CD14-positive monocyte (primary cell): ENCODE measurements at regions not wholly inside any gene's neighbourhood (a gene's known extent, or its start where the extent isn't known, plus 50 kb on each side); places are given as distances from the start of the nearest gene placed in this dataset.
"Not testable (repeated sequence)": the region's sequence is repeated elsewhere in the genome, so short reads cannot be mapped to it uniquely, and the experiment has no call there.

ENCODE experiments used
- DNase-seq, 3 donors: peaks; one replicate each; pipeline ENCODE4 v3.0.0-alpha.2; 2011 to 2022
- H2AFZ ChIP-seq: 2 replicates; pipeline ENCODE4 v1.6.0; 2012; ENCODE audit warnings: mild to moderate bottlenecking, low read depth, low read length, inconsistent platforms; ENCODE audit not compliant: insufficient read depth, poor library complexity, severe bottlenecking
- H3K27ac ChIP-seq, 2 donors: 1 replicate in 1 of 2; 2 replicates in 1 of 2; pipeline ENCODE4 v1.5.1; 2012 to 2013; ENCODE audit warnings: low read length in 2 of 2, control low read depth in 1 of 2, inconsistent platforms in 1 of 2, low read depth in 1 of 2, mild to moderate bottlenecking in 1 of 2
- H3K27me3 ChIP-seq, 2 donors: one replicate each; pipeline versions ENCODE4 v1.6.0 to v1.6.1; 2011 to 2013; ENCODE audit warnings: low read length in 2 of 2; ENCODE audit not compliant: control insufficient read depth in 2 of 2, insufficient read depth in 2 of 2
- H3K36me3 ChIP-seq, 2 donors: replicated peaks in 1 of 2; 1 replicate in 1 of 2; 2 replicates in 1 of 2; pipeline versions ENCODE4 v1.5.1 to v1.6.1; 2012 to 2013; ENCODE audit warnings: low read length in 2 of 2, control low read depth in 1 of 2, inconsistent platforms in 1 of 2, mild to moderate bottlenecking in 1 of 2; ENCODE audit not compliant: insufficient read depth in 2 of 2, control insufficient read depth in 1 of 2
- H3K4me1 ChIP-seq, 2 donors: 1 replicate in 1 of 2; 2 replicates in 1 of 2; pipeline versions ENCODE4 v1.5.1 to v1.6.1; 2012 to 2013; ENCODE audit warnings: low read length in 2 of 2, control low read depth in 1 of 2, inconsistent platforms in 1 of 2, mild to moderate bottlenecking in 1 of 2, moderate library complexity in 1 of 2; ENCODE audit not compliant: insufficient read depth in 2 of 2, control insufficient read depth in 1 of 2
- H3K4me2 ChIP-seq: replicated peaks from 2 replicates; pipeline ENCODE3; 2012; ENCODE audit warnings: low read length, moderate library complexity, mild to moderate bottlenecking; ENCODE audit not compliant: poor library complexity, severe bottlenecking; ENCODE audit errors: extremely low read depth
- H3K4me3 ChIP-seq, 3 experiments: fragments of 200-600 bp in 1 of 3; sonication (generic) in 1 of 3; replicated peaks in 1 of 3; 1 replicate in 2 of 3; 2 replicates in 1 of 3; pipeline ENCODE4 v1.5.1; 2011 to 2013; ENCODE audit warnings: low read length in 3 of 3, mild to moderate bottlenecking in 3 of 3, control low read depth in 2 of 3, low read depth in 2 of 3, inconsistent platforms in 1 of 3, moderate library complexity in 1 of 3
- H3K79me2 ChIP-seq: 2 replicates; pipeline ENCODE4 v1.6.0; 2012; ENCODE audit warnings: mild to moderate bottlenecking, control low read depth, inconsistent platforms, low read length, moderate library complexity; ENCODE audit not compliant: insufficient read depth
- H3K9ac ChIP-seq: 2 replicates; pipeline ENCODE4 v1.6.0; 2017; ENCODE audit warnings: low read length, mild to moderate bottlenecking; ENCODE audit not compliant: insufficient read depth, poor library complexity, severe bottlenecking
- H3K9me3 ChIP-seq, 2 donors: replicated peaks in 1 of 2; 1 replicate in 1 of 2; 2 replicates in 1 of 2; pipeline versions ENCODE4 v1.5.1 to v1.6.1; 2012 to 2013; ENCODE audit warnings: low read length in 2 of 2, control low read depth in 1 of 2; ENCODE audit not compliant: control insufficient read depth in 1 of 2, insufficient read depth in 1 of 2
- H4K20me1 ChIP-seq: 2 replicates; pipeline ENCODE4 v1.6.0; 2012; ENCODE audit warnings: mild to moderate bottlenecking, low read length, control low read depth, moderate library complexity; ENCODE audit not compliant: insufficient read depth
- H3K27ac Mint-ChIP-seq, 7 donors: one replicate each; pipeline ENCODE4 v1.8.0; 2020; ENCODE audit warnings: mild to moderate bottlenecking in 7 of 7, mixed read lengths in 7 of 7, moderate library complexity in 6 of 7, inconsistent platforms in 2 of 7
- H3K27me3 Mint-ChIP-seq, 3 donors: one replicate each; pipeline ENCODE4 v1.8.0; 2021 to 2022; ENCODE audit warnings: low read depth in 3 of 3, mild to moderate bottlenecking in 3 of 3, mixed read lengths in 3 of 3, moderate library complexity in 3 of 3, inconsistent platforms in 1 of 3
- H3K36me3 Mint-ChIP-seq, 2 donors: one replicate each; pipeline ENCODE4 v1.8.0; 2020; ENCODE audit warnings: mixed read lengths in 2 of 2, inconsistent platforms in 1 of 2, mild to moderate bottlenecking in 1 of 2
- H3K4me1 Mint-ChIP-seq: one replicate; pipeline ENCODE4 v1.8.0; 2020; ENCODE audit warnings: mild to moderate bottlenecking, mixed read lengths
- H3K4me3 Mint-ChIP-seq, 2 donors: one replicate each; pipeline ENCODE4 v1.8.0; 2020; ENCODE audit warnings: mild to moderate bottlenecking in 2 of 2, mixed read lengths in 2 of 2, moderate library complexity in 1 of 2
- H3K9me3 Mint-ChIP-seq, 7 donors: one replicate each; pipeline ENCODE4 v1.8.0; 2020 to 2022; ENCODE audit warnings: mixed read lengths in 7 of 7, mild to moderate bottlenecking in 6 of 7, moderate library complexity in 6 of 7, inconsistent platforms in 2 of 7
- WGBS: methylation state at CpG from one replicate; pipeline ENCODE4 v1.1.5; 2013; ENCODE audit warnings: missing lambda C conversion rate; ENCODE audit not compliant: insufficient coverage; 5-methylcytosine and 5-hydroxymethylcytosine counted together
- intact Hi-C, 2 donors: fragments of 100-400 bp; cut with micrococcal nuclease; formaldehyde crosslinking; loops; one replicate each; pipeline versions ENCODE4 v1.15.0 to v1.15.1; 2023
- TF ChIP-seq, protein P1 (sequence below): fragments of 200-600 bp; IDR thresholded peaks from one replicate; pipeline ENCODE4 v1.8.0; 2022; ENCODE audit warnings: antibody characterized with exemption, mild to moderate bottlenecking

- no peak overlapping the region for H3K4me3 Mint-ChIP-seq
- Histone ChIP-seq H3K79me2 (no peaks in the 10 kb centered on the region), H3K27me3 (peaks cover 0 to 10% of the 10 kb centered on the region in 2 donors), H4K20me1 (no peaks in the 10 kb centered on the region), H3K9me3 (peaks cover 50 to 67% of the 10 kb centered on the region in 2 donors), H3K36me3 (no peaks in the 10 kb centered on the region), H3K27ac (no peak overlapping the region), H3K4me2 (no peak overlapping the region), H3K4me1 (no peaks in the 10 kb centered on the region), H3K4me3 (no peak overlapping the region), H3K9ac (no peak overlapping the region), H2AFZ (no peak overlapping the region)
- TF ChIP-seq, protein P1, sequence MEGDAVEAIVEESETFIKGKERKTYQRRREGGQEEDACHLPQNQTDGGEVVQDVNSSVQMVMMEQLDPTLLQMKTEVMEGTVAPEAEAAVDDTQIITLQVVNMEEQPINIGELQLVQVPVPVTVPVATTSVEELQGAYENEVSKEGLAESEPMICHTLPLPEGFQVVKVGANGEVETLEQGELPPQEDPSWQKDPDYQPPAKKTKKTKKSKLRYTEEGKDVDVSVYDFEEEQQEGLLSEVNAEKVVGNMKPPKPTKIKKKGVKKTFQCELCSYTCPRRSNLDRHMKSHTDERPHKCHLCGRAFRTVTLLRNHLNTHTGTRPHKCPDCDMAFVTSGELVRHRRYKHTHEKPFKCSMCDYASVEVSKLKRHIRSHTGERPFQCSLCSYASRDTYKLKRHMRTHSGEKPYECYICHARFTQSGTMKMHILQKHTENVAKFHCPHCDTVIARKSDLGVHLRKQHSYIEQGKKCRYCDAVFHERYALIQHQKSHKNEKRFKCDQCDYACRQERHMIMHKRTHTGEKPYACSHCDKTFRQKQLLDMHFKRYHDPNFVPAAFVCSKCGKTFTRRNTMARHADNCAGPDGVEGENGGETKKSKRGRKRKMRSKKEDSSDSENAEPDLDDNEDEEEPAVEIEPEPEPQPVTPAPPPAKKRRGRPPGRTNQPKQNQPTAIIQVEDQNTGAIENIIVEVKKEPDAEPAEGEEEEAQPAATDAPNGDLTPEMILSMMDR, result no peak
- H3K4me1 Mint-ChIP-seq, result no peaks in the 10 kb centered on the region
- peaks cover 0 to 26% (median 2%) of the 10 kb centered on the region in 3 donors for H3K27me3 Mint-ChIP-seq
- no peaks in the 10 kb centered on the region for H3K36me3 Mint-ChIP-seq
- peaks cover 41 to 62% (median 54%) of the 10 kb centered on the region in 7 donors for H3K9me3 Mint-ChIP-seq
- no peak overlapping the region for H3K27ac Mint-ChIP-seq
- intact Hi-C loops, result no loop called here
- no peak for DNase-seq
- WGBS, result 62% methylated on average over 20 of the region's 29 CpGs
Observed at GRCh38 chr20:30489614-30490003, 767.9 kb upstream of the DEFB115 start.

DNA sequence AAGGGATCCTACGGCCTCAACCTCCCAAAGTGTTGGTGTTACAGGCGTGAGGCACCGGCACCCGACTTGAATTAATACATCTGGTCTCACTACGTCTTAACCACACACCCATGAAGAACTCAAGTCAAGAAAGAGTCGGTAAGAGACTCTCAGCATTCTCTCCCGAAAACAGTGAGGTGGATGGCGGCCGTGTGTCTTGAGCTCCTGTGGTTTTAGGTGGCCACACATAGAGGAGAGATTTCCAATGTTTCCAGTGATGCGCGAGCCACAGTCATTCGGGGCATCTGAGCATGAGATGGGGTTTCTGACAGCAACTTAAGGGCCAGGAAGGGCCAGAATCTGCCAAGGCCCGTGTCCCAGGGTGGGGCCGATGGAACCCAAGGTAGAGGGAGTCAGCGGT is 766.4 kb upstream of the DEFB115 start:
- intact Hi-C loops, result no loop called here
- H3K4me1 Mint-ChIP-seq, result no peaks in the 10 kb centered on the region
- 94% methylated on average over 8 of the region's 15 CpGs for WGBS

GRCh38 chr20:30496656-30497055 is 760.8 kb upstream of the DEFB115 start:
- H2AFZ ChIP-seq, H4K20me1 ChIP-seq, intact Hi-C loops, H3K4me2 ChIP-seq, H3K36me3 ChIP-seq, H3K4me1 Mint-ChIP-seq, H3K27ac ChIP-seq, H3K4me3 Mint-ChIP-seq, H3K27me3 ChIP-seq, H3K9ac ChIP-seq, H3K79me2 ChIP-seq, H3K27me3 Mint-ChIP-seq, H3K4me3 ChIP-seq, DNase-seq, H3K4me1 ChIP-seq, H3K27ac Mint-ChIP-seq, H3K36me3 Mint-ChIP-seq: not testable (repeated sequence)
- peaks cover 0 to 13% (median 6%) of the 10 kb centered on the region in 7 donors for H3K9me3 Mint-ChIP-seq
- 90% methylated on average over 2 of the region's 16 CpGs for WGBS
- H3K9me3 ChIP-seq, result peaks cover 12 to 16% of the 10 kb centered on the region in 2 donors

More for the DNA sequence above, 766.4 kb upstream of the DEFB115 start:
- no peaks in the 10 kb centered on the region for H3K79me2 ChIP-seq
- H3K9me3 ChIP-seq, result peaks cover 36 to 56% of the 10 kb centered on the region in 2 donors
- Mint-ChIP-seq H3K4me3 (no peak overlapping the region), H3K36me3 (no peaks in the 10 kb centered on the region), H3K27ac (no peak overlapping the region), H3K9me3 (peaks cover 30 to 54% (median 44%) of the 10 kb centered on the region in 7 donors), H3K27me3 (peaks cover 0 to 26% (median 2%) of the 10 kb centered on the region in 3 donors)
- no peak overlapping the region for H3K4me2 ChIP-seq
- H3K36me3 ChIP-seq, result no peaks in the 10 kb centered on the region
- no peaks in the 10 kb centered on the region for H3K4me1 ChIP-seq
- TF ChIP-seq, protein P1, result no peak
- H2AFZ ChIP-seq, result no peak overlapping the region
- no peaks in the 10 kb centered on the region for H4K20me1 ChIP-seq
- no peak for DNase-seq
- no peak overlapping the region for H3K9ac ChIP-seq
- H3K4me3 ChIP-seq, result no peak overlapping the region
- H3K27me3 ChIP-seq, result peaks cover 0 to 10% of the 10 kb centered on the region in 2 donors
- H3K27ac ChIP-seq, result no peak overlapping the region
